T-helper 2 cell treated with Interferon-gamma antibody and Interleukin-4, amounts not matched to agents 100 ng/mL and 5 ng/mL, for 36 hours (primary cell): ENCODE measurements at regions not wholly inside any gene's neighbourhood (a gene's known extent, or its start where the extent isn't known, plus 50 kb on each side); places are given as distances from the start of the nearest gene placed in this dataset.
"Not testable (repeated sequence)": the region's sequence is repeated elsewhere in the genome, so short reads cannot be mapped to it uniquely, and the experiment has no call there.

Source experiments
- intact Hi-C: fragments of 100-400 bp; cut with micrococcal nuclease; formaldehyde crosslinking; loops from one replicate; pipeline ENCODE4 v1.15.1; 2023

DNA sequence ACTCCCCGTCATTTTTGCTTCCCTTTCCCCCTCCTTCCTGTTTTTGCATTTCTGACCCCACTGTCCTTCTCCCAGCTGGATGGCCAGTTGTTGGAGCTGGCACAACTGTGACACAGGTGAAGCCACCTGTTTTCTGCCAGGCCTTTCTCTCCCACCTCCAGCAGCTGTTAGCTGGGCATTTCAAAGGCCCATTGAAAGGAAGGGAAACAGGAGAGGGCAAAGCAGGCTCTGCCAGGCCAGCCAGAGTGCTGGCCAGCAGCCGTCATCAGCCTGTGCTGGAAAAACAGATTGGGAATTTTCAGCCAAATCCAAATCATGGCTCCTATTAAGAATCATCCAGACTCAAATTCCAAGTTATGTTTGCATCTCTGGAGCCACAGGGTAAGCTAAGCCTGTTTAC is 155.2 kb upstream of the C2CD4B start:
- intact Hi-C loops, result no loop called here

GRCh38 chr15:62323353-62323890 is 158.3 kb upstream of the C2CD4B start:
- intact Hi-C loops, result no loop called here

DNA sequence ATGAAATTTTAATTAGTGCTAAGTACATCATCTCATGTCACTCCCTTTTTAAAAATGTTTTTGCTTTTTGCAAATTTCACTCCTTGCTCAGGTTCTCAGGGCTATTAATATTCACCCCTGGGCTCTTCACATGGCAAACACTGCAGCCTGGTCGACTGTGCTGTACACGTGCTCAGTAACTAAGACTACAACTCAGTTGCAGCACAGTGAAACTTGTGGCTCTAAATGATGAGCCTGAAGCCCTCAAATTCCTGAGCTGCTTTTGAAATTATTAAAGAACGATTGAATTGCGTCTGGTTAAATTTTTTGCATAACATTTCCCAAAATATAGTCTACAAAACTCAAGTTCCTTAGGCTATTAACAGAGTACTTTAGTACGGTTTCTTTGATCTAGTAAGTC is 159.3 kb upstream of the C2CD4B start:
- intact Hi-C loops, result no loop called here

DNA sequence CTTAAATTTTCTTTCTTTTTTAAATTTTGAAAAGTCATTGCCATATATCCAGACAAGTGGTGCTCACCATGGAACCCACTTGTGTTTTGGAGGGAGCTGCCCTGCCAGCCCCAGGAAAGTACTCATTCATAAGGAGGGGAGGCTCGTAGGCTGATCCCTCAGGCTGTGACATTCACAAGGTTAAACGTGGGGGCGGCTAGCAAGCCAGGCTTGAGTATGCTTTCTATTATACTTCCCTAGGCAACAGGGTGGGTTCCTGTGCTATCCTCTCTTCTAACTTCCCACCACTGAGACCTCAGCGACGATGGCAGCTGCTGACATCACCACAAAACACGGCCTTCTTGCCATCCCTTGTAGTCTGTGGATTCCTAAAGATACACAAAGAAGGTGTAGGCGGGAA is 160.5 kb upstream of the C2CD4B start:
- intact Hi-C loops, result no loop called here

DNA sequence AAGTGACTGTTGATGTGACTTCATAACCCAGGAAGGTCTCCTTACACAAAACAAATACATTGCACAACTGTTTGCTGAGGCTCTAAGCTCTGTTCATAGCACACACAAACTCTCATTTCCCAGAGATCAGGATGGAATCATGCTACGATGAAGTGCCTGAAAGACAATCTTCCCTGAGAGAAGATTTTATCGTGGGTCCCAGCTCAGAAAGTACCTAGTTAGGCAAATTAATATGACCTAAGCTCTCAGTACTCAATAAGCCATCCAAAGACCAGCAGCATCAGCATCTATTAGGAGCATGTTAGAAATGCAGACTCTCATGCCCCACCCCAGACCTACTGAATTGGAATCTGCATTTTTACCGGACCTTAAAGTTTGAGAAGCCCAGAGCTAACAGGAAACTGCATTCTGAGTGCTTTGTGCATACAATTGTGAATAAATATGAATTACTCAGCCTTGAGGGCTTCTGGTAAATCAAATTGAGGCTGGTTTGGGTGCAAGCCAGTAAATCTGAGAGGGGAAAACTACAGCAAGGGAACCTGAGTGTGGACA is 161.5 kb upstream of the C2CD4B start:
- intact Hi-C loops, result no loop called here

DNA sequence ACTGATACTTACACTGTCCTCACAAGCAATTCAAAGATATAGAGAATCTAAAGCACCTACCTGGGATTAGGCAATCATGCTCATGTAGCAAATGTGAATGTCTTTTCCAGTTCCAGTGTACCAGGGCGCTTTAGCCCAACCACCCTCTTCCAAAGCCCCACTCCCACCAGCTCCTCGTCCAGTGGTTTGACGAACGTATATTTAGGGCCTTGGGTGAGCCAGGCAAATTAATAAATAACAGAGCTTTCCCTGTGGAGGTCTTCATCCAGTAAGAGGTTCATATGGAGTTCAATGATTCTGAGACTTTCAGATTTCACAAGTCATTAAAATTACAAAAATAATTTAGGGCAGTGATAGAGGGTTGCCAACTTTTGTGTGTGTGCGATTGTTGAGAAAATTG is 162.3 kb upstream of the C2CD4B start:
- intact Hi-C loops, result no loop called here

DNA sequence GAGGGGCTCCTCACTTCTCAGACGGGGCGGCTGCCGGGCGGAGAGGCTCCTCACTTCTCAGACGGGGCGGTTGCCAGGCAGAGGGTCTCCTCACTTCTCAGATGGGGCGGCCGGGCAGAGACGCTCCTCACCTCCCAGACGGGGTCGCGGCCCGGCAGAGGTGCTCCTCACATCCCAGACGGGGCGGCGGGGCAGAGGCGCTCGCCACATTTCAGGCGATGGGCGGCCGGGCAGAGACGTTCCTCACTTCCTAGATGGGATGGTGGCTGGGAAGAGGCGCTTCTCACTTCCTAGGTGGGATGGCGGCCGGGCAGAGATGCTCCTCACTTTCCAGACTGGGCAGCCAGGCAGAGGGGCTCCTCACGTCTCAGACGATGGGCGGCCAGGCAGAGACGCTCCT is 167.4 kb upstream of the C2CD4B start:
- intact Hi-C loops, result not testable (repeated sequence)

DNA sequence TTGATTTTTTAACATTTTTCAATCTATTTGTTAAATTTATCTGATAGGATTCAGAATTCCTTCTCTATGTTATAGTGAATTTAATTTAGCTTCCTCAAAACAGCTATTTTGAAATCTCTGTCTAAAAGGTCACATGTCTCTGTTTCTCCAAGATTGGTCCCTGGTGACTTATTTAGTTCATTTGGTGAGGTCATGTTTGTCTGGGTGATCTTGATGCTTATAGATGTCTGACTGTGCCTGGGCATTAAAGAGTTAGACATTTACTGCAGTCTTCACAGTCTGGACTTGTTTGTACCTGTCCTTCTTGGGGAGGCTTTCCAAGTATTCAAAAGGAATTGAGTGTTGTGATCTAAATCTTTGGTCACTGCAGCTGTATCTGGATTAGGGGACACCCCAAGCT is 169.5 kb upstream of the C2CD4B start:
- intact Hi-C loops, result no loop called here

GRCh38 chr15:62337934-62338333 is 172.8 kb upstream of the C2CD4B start:
- intact Hi-C loops, result no loop called here

- intact Hi-C loops, result no loop called here
Observed at GRCh38 chr15:62338497-62338896, 173.4 kb upstream of the C2CD4B start.

- intact Hi-C loops, result no loop called here
Observed at GRCh38 chr15:62342959-62343358, 177.9 kb upstream of the C2CD4B start.

DNA sequence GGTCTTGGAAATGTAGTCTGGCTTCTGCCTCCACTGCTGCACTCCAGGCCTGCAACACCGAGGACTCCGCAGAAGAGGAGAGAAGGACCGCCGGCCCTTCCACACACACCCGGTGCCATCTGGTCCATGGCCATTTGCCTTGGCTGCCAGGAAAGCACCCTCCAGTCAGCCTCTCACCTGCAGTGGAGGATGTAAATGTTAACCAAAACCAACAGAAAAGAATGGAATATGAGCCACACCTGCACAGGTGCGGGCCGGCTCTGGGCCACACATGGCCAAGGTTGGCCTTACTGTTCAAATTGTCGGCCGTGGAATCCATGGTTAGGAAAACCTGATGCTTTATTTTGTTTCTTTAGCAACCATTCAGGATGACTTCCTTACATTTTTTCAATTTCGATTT is 178.3 kb upstream of the C2CD4B start:
- intact Hi-C loops, result no loop called here

GRCh38 chr15:62344806-62345539 is 179.9 kb upstream of the C2CD4B start:
- intact Hi-C loops, result no loop called here

GRCh38 chr15:62346168-62346567 is 181.1 kb upstream of the C2CD4B start:
- intact Hi-C loops, result no loop called here

DNA sequence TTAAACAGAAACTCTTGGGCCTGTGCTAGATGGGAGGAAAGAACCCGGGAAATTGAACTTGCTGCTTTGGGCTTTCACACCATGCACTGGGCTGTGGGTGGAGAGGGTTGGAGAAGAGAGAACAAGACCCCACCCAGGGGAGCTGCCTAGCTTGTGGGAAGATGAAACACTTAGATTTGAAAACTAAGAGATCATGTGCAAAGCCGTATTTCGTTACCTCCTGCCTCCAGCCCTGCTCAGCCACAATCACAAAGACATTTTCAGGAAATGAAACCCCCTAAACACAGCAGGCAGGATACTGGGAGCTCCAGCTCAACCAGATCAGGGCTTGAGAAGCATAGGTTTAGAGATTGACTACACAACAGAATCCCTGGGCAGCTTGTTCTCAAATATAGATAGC is 183.0 kb upstream of the C2CD4B start:
- intact Hi-C loops, result no loop called here

GRCh38 chr15:62348623-62349022 is 183.5 kb upstream of the C2CD4B start:
- intact Hi-C loops, result no loop called here

DNA sequence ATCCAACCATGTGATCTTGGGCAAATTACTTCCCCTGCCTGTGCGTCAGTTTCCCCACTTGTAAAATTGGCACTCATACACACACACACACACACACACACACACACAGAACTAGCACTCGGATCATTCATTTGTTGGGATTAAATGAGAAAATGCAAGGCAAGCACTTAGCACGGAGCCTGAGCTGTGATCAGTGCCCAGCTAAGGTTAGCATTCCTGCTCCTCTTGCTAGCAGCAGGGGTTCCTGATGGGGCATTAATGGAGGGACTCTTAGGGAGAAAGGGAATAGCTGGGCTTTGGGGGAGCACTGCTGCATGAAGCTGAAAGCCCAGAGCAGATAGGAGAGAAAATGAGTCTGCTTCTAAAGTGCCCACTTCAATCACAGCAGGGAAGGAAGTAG is 187.7 kb upstream of the C2CD4B start:
- intact Hi-C loops, result no loop called here

- intact Hi-C loops, result no loop called here
Observed at GRCh38 chr15:62357431-62357830, 192.3 kb upstream of the C2CD4B start.

- intact Hi-C loops, result no loop called here
Observed at GRCh38 chr15:62359416-62359815, 194.3 kb upstream of the C2CD4B start.

DNA sequence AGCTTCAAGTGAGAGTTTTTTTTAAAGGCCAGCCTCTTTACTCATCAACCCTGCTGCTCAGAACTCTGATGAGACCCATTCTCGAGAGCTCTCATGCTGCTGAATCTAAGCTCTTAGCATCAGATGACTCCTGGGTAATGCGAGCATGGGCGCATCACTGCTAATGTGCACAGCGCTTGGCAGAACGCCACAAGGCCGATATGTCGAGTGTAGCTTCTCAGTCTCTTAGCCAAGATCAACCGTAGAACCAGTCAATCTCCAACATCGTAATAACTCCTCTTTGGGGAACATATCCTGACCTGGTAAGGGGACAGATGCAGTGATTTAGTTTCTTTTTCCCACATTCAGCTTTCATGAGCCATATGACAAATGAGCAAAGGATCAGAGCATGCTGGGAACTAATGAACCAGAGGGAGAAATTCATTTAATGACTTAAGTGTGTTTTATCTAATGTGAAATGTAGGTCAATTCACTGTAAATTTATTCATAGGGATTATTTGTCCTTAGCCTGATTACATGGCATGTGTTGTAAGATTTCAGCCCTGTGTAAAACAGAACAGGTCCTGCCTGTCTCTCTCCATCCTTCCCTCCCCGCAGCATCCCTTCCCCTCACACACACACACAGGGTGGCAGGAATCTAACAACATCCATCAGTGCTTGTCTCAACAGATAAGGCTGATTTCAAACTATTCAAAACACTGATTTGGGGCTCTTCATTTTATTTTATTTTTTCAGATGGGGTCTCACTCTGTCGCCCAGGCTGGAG is 195.4 kb upstream of the C2CD4B start:
- intact Hi-C loops, result no loop called here

- intact Hi-C loops, result no loop called here
Observed at GRCh38 chr15:62362144-62362543, 197.1 kb upstream of the C2CD4B start.

GRCh38 chr15:62362608-62363007 is 197.5 kb upstream of the C2CD4B start:
- intact Hi-C loops, result no loop called here
